ENCODE measurements at regions not wholly inside any gene's neighbourhood (a gene's known extent, or its start where the extent isn't known, plus 50 kb on each side); places are given as distances from the start of the nearest gene placed in this dataset.

- no peak overlapping the region for H3K4me3 ChIP-seq (ENCODE audit: low read depth, poor library complexity, severe bottlenecking)
- intact Hi-C loops (cut with DNase I; ENCODE audit: low total_unique reads): no loop called here
- no peak for DNase-seq (ENCODE audit: low spot score in 2 of 2)
- 92 to 94% methylated on average over 9 of the region's 9 CpGs for WGBS, 2 donors
- TF ChIP-seq POLR2A (IDR thresholded peaks at IDR 0.05) (no peak), CTCF (IDR thresholded peaks at IDR 0.05) (no peak)
Measured at GRCh38 chr1:4275083-4275482, 375.0 kb upstream of the C1orf174 start.

GRCh38 chr1:4276238-4276637 lies 376.2 kb upstream of the C1orf174 start:
- TF ChIP-seq CTCF (IDR thresholded peaks at IDR 0.05): no peak
- no peak for TF ChIP-seq POLR2A (IDR thresholded peaks at IDR 0.05)
- 49 to 52% methylated on average over 5 of the region's 5 CpGs for WGBS, 2 donors
- H3K4me3 ChIP-seq (ENCODE audit: low read depth, poor library complexity, severe bottlenecking): no peak overlapping the region
- no peak for DNase-seq (ENCODE audit: low spot score in 2 of 2)
- intact Hi-C loops (cut with DNase I; ENCODE audit: low total_unique reads): no loop called here

GRCh38 chr1:4277598-4277997 lies 376.8 kb upstream of the AJAP1 start:
- WGBS, 2 donors: 49 to 56% methylated on average over 2 of the region's 2 CpGs
- intact Hi-C loops (cut with DNase I; ENCODE audit: low total_unique reads): no loop called here
- H3K4me3 ChIP-seq (ENCODE audit: low read depth, poor library complexity, severe bottlenecking): no peak overlapping the region
- TF ChIP-seq POLR2A (IDR thresholded peaks at IDR 0.05) (no peak), CTCF (IDR thresholded peaks at IDR 0.05) (no peak)
- DNase-seq (ENCODE audit: low spot score in 2 of 2): no peak

GRCh38 chr1:4284976-4285375 lies 369.4 kb upstream of the AJAP1 start:
- TF ChIP-seq CTCF (IDR thresholded peaks at IDR 0.05): no peak
- no peak for TF ChIP-seq POLR2A (IDR thresholded peaks at IDR 0.05)
- 83 to 85% methylated on average over 3 of the region's 3 CpGs for WGBS, 2 donors
- DNase-seq (ENCODE audit: low spot score in 2 of 2): no peak
- no peak overlapping the region for H3K4me3 ChIP-seq (ENCODE audit: low read depth, poor library complexity, severe bottlenecking)
- intact Hi-C loops (cut with DNase I; ENCODE audit: low total_unique reads): loop anchor here (5.0 kb wide), 1 partner anchor 533 kb away; the partner anchor contains the start of gene CCDC27

GRCh38 chr1:4292861-4293260 lies 361.5 kb upstream of the AJAP1 start:
- 53 to 63% methylated on average over 8 of the region's 8 CpGs for WGBS, 2 donors
- H3K4me3 ChIP-seq (ENCODE audit: low read depth, poor library complexity, severe bottlenecking): no peak overlapping the region
- DNase-seq (ENCODE audit: low spot score in 2 of 2): no peak
- TF ChIP-seq CTCF (IDR thresholded peaks at IDR 0.05) (no peak), POLR2A (IDR thresholded peaks at IDR 0.05) (no peak)
- intact Hi-C loops (cut with DNase I; ENCODE audit: low total_unique reads): no loop called here

GRCh38 chr1:4298361-4299083 lies 355.9 kb upstream of the AJAP1 start:
- intact Hi-C loops (cut with DNase I; ENCODE audit: low total_unique reads): no loop called here
- TF ChIP-seq POLR2A (IDR thresholded peaks at IDR 0.05) (no peak), CTCF (IDR thresholded peaks at IDR 0.05) (no peak)
- 62 to 71% methylated on average over 12 of the region's 12 CpGs for WGBS, 2 donors
- no peak for DNase-seq (ENCODE audit: low spot score in 2 of 2)
- H3K4me3 ChIP-seq (ENCODE audit: low read depth, poor library complexity, severe bottlenecking): no peak overlapping the region
